GM12892 (cell line): ENCODE measurements at regions not wholly inside any gene's neighbourhood (a gene's known extent, or its start where the extent isn't known, plus 50 kb on each side); places are given as distances from the start of the nearest gene placed in this dataset.

ENCODE experiments used
- DNase-seq: peaks from one replicate; pipeline ENCODE4 v3.0.0; 2011; ENCODE audit not compliant: insufficient read length
- FAIRE-seq: peaks from 2 replicates; lab custom pipeline; 2011; peaks lifted over from hg19 to GRCh38; lab: Jason Lieb, UNC
- POLR2A ChIP-seq: IDR thresholded peaks from 2 replicates; pipeline ENCODE4 v1.6.1; 2011; ENCODE audit warnings: low read depth, low read length, control low read depth
- POLR2AphosphoS5 ChIP-seq: IDR thresholded peaks from 2 replicates; pipeline ENCODE4 v1.6.1; 2011; ENCODE audit warnings: low read depth, low read length, control low read depth
- TAF1 ChIP-seq: IDR thresholded peaks from 2 replicates; pipeline ENCODE4 v1.6.1; 2011; ENCODE audit warnings: low read depth, mild to moderate bottlenecking, control low read depth, low read length, borderline replicate concordance

- FAIRE-seq (no peak), DNase-seq (no peak)
- TF ChIP-seq POLR2A, result no peak
- TF ChIP-seq TAF1, result no peak
- TF ChIP-seq POLR2AphosphoS5, result no peak
Measured at GRCh38 chr7:42805601-42806000, 106.3 kb downstream of the C7orf25 start.

- TF ChIP-seq TAF1 (no peak), POLR2AphosphoS5 (no peak), POLR2A (no peak)
- FAIRE-seq (no peak), DNase-seq (no peak)
Measured at GRCh38 chr7:42794673-42795072, 117.2 kb downstream of the C7orf25 start.

DNA sequence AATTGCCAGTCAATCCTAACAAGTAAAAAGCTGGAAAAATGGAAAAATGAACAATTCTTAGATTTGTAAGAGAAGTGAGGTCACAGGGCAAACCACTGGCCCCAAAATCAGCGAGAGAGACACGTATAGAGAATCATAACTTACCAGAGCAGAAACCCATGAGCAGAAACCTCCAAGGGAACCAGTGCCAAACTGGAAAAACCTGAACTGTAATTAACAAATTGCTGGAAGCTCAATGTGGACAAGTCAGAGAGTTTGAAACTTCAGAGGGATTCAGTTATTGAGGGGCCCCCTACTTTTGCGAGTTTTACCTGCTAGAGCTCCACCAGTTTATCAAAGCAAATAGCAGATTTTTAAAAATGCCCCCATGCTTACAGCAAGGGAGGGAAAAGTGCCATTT lies 119.0 kb downstream of the C7orf25 start:
- FAIRE-seq, result no peak
- DNase-seq, result no peak

GRCh38 chr7:42790196-42790595 lies 121.7 kb downstream of the C7orf25 start:
- TF ChIP-seq TAF1 (no peak), POLR2A (no peak), POLR2AphosphoS5 (no peak)
- DNase-seq, result no peak
- FAIRE-seq, result no peak

More for the DNA sequence above, 119.0 kb downstream of the C7orf25 start:
- no peak for TF ChIP-seq POLR2A

DNA sequence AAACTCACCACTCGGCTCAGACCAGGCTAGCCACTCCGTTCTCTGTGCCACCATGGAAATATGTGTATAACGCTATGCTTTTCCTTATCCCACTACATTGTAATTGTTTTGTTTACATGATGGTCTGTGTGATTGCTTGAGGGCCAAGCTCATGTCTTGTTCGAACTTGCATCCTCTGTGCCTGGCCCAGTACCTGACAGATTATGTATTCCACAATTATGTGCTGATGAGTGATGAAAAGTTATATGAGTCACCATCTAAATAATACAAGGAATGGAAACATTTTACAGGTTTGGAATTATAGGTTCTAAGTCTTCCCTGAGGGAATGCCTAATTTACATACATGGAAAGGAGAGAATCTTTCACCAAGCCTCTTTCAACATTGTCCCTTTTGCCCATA lies 137.4 kb downstream of the C7orf25 start:
- no peak for DNase-seq
- TF ChIP-seq TAF1, result no peak
- TF ChIP-seq POLR2AphosphoS5, result no peak
- TF ChIP-seq POLR2A, result no peak
- FAIRE-seq, result no peak

- FAIRE-seq (no peak), DNase-seq (no peak)
- TF ChIP-seq POLR2A, result no peak
- no peak for TF ChIP-seq POLR2AphosphoS5
- no peak for TF ChIP-seq TAF1
Measured at GRCh38 chr7:42770114-42770513, 141.8 kb downstream of the C7orf25 start.

- no peak for FAIRE-seq
- DNase-seq, result no peak
- TF ChIP-seq TAF1, result no peak
- TF ChIP-seq POLR2A, result no peak
- TF ChIP-seq POLR2AphosphoS5, result no peak
Measured at GRCh38 chr7:42768045-42768444, 143.8 kb downstream of the C7orf25 start.

- FAIRE-seq, result no peak
Measured at GRCh38 chr7:42766782-42767423, 145.0 kb downstream of the C7orf25 start.

GRCh38 chr7:42765931-42766330 lies 145.9 kb downstream of the C7orf25 start:
- no peak for FAIRE-seq
- DNase-seq, result no peak
- TF ChIP-seq POLR2AphosphoS5 (no peak), POLR2A (no peak), TAF1 (no peak)

More at GRCh38 chr7:42766782-42767423, 145.0 kb downstream of the C7orf25 start:
- no peak for DNase-seq
- TF ChIP-seq TAF1 (no peak), POLR2A (no peak), POLR2AphosphoS5 (no peak)

GRCh38 chr7:42763137-42763551 lies 148.7 kb downstream of the C7orf25 start:
- DNase-seq (no peak), FAIRE-seq (no peak)
- TF ChIP-seq POLR2A (no peak), POLR2AphosphoS5 (no peak), TAF1 (no peak)

DNA sequence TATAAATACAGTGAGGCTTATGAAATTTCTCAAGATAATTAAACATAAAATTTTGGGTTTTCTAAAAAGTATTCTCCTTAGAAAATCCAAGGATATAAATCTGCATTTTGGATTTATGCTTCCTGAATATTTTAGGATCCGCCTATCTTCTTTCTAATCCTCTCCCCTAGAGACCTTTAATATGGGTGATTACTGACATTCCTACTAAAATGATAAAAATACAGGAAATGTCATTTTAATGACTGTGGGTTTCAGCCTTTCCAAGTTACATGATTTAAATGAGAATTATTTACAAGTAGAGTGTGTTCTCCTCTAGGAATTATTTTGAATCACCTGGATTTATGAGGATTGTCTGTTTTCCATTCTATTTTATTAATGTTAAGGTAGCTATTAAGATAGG lies 150.4 kb downstream of the C7orf25 start:
- TF ChIP-seq POLR2AphosphoS5 (no peak), POLR2A (no peak), TAF1 (no peak)
- no peak for DNase-seq
- no peak for FAIRE-seq

DNA sequence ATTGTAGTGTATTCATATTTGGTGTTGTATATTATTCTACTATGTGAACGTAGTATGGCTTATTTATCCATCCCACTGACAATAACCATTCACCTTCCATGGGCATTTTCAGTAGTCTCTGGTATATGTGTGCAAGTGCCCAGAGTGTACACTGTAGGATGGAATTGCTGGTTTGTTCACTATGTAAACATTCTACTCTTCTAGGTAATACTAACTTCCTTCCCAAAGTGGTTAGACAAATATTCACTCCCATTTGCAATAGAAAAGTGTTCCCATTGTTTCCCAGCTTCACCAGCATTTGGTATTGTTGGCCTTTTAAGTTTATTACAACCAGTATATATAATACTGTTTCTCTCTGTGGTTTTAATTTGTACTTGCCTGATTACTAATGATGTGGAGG lies 153.7 kb downstream of the C7orf25 start:
- no peak for TF ChIP-seq POLR2AphosphoS5
- no peak for TF ChIP-seq TAF1
- no peak for TF ChIP-seq POLR2A
- DNase-seq (no peak), FAIRE-seq (no peak)

DNA sequence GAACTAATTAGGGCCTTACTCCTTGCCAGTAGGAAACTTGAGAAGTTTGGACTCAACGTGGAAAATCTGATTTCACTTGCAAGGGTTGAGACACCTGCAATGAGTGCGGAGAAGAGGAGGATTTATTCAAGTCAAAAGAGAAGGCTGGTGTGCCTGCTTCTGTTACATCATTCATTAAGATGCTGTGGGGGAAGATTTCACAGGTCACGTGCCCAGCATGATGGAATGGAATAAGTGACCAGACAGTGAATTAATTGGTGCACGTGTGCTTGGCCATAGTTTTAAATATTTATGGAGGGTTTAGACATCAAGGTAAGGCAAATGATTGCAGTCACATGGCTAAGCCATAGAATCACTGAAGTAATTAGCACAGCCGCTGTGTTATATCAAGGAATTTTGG lies 155.0 kb downstream of the C7orf25 start:
- TF ChIP-seq POLR2AphosphoS5 (no peak), POLR2A (no peak), TAF1 (no peak)
- DNase-seq (no peak), FAIRE-seq (no peak)
